Ascending aorta (tissue), 2 donors: ENCODE measurements at regions not wholly inside any gene's neighbourhood (a gene's known extent, or its start where the extent isn't known, plus 50 kb on each side); places are given as distances from the start of the nearest gene placed in this dataset.

Experiments used
- DNase-seq, 2 donors: peaks; one replicate each; pipeline ENCODE4 v3.0.0-alpha.2; 2019; ENCODE audit warnings: low spot score in 2 of 2
- H3K27ac ChIP-seq, 2 donors: fragments of 200-600 bp; sonication (generic); one replicate each; pipeline ENCODE4 v1.5.1; 2016 to 2017; ENCODE audit warnings: mild to moderate bottlenecking in 1 of 2
- H3K27me3 ChIP-seq: fragments of 200-600 bp; sonication (generic); one replicate; pipeline ENCODE4 v1.5.1; 2017
- H3K36me3 ChIP-seq, 2 donors: fragments of 200-600 bp; sonication (generic); one replicate each; pipeline ENCODE4 v1.5.1; 2016
- H3K4me1 ChIP-seq, 2 donors: fragments of 200-600 bp; sonication (generic); one replicate each; pipeline ENCODE4 v1.5.1; 2016 to 2017; ENCODE audit warnings: mild to moderate bottlenecking in 1 of 2
- H3K4me3 ChIP-seq, 2 donors: fragments of 200-600 bp; sonication (generic); one replicate each; pipeline ENCODE4 v1.5.1; 2016 to 2017; ENCODE audit warnings: mild to moderate bottlenecking in 1 of 2
- H3K9me3 ChIP-seq, 2 donors: fragments of 200-600 bp; sonication (generic); one replicate each; pipeline ENCODE4 v1.5.1; 2016
- intact Hi-C: fragments of 100-400 bp; cut with DNase I; formaldehyde crosslinking; loops from one replicate; pipeline ENCODE4 v1.15.1; 2023
- TF ChIP-seq, protein P1 (sequence below), 3 experiments: fragments of 200-600 bp in 2 of 3; fragments of 450-650 bp in 1 of 3; sonication (generic) in 2 of 3; IDR thresholded peaks; one replicate each; pipeline ENCODE4 v1.5.1; 2016 to 2019; ENCODE audit warnings: antibody characterized with exemption in 3 of 3, mild to moderate bottlenecking in 1 of 3, moderate library complexity in 1 of 3

DNA sequence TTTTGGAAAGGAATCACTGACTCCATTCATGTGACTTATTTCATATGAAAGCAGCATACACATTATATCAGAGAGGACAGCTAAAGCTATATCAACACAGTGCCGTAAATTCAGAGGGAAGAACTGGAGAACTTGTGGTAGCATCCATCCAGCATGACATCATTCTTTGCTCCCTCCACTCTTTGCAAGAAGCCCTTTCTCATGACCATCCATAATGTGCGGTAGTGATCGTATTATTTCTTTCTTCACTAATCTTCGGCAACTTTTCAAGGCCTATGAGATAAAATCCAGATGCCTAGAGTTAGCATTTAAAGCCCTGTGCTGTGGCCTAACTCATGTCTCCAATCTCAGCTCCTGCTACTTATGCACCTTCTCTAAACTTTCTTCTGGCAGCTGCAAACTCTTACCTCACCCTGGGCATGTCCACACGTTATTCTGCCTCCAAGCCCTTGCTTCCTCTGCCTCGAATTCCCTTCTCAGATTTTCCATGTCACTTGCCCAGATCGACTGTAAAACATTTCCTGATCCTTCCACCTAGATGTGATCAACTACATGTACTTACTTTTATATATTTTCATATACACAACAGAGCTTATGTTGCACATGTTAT lies 307.3 kb upstream of the SGCD start:
- H3K27me3 ChIP-seq = no peaks in the 10 kb centered on the region
- H3K9me3 ChIP-seq = no peaks in the 10 kb centered on the region
- no peak overlapping the region for H3K27ac ChIP-seq
- H3K36me3 ChIP-seq = no peaks in the 10 kb centered on the region
- DNase-seq = no peak
- TF ChIP-seq, protein P1, sequence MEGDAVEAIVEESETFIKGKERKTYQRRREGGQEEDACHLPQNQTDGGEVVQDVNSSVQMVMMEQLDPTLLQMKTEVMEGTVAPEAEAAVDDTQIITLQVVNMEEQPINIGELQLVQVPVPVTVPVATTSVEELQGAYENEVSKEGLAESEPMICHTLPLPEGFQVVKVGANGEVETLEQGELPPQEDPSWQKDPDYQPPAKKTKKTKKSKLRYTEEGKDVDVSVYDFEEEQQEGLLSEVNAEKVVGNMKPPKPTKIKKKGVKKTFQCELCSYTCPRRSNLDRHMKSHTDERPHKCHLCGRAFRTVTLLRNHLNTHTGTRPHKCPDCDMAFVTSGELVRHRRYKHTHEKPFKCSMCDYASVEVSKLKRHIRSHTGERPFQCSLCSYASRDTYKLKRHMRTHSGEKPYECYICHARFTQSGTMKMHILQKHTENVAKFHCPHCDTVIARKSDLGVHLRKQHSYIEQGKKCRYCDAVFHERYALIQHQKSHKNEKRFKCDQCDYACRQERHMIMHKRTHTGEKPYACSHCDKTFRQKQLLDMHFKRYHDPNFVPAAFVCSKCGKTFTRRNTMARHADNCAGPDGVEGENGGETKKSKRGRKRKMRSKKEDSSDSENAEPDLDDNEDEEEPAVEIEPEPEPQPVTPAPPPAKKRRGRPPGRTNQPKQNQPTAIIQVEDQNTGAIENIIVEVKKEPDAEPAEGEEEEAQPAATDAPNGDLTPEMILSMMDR (IDR thresholded peaks at IDR 0.05) = no peak
- intact Hi-C loops = no loop called here
- H3K4me3 ChIP-seq = no peak overlapping the region
- H3K4me1 ChIP-seq = no peaks in the 10 kb centered on the region

DNA sequence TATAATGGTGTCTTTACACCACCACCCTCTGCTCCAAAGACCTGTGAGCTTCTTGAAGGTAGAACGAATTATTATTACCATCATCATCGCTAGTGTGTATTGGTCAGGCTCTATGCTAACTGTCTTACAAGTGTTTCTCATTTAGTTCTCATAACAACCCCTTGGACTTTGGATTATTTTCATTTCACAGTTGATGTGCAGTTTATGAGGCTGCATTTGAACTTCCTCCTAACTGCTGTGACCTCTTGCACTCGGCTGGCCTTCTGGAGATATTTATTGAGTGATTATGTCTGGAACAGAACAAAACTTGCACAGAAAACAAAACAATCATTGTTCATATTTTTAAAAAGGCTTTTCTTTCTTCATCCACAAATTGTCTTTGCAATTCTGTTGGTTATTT lies 306.3 kb upstream of the SGCD start:
- intact Hi-C loops = no loop called here

DNA sequence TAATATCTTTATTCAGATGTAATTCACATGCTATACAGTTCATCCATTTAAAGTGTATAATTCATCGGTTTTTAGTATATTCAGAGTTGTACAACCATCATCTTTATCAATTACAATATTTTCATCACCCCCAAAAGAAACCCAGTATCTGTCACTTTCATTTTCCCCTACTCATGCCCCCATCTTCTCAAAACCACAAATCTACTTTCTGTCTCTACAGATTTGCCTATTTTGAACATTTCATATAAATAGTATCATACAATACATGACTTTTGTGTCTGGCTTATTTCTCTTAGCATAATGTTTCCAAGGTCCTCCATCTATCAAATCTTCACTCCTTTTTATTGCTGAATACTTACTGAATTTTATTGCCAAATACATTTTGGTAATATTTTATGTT lies 305.1 kb upstream of the SGCD start:
- Histone ChIP-seq H3K9me3 (no peaks in the 10 kb centered on the region), H3K4me1 (no peaks in the 10 kb centered on the region), H3K36me3 (no peaks in the 10 kb centered on the region), H3K27ac (no peak overlapping the region), H3K4me3 (no peak overlapping the region), H3K27me3 (no peaks in the 10 kb centered on the region)
- intact Hi-C loops = no loop called here
- no peak for DNase-seq
- TF ChIP-seq, protein P1 (IDR thresholded peaks at IDR 0.05) = no peak

More for the DNA sequence above, 306.3 kb upstream of the SGCD start:
- Histone ChIP-seq H3K4me3 (no peak overlapping the region), H3K9me3 (no peaks in the 10 kb centered on the region), H3K36me3 (no peaks in the 10 kb centered on the region), H3K27ac (no peak overlapping the region), H3K27me3 (no peaks in the 10 kb centered on the region), H3K4me1 (no peaks in the 10 kb centered on the region)
- no peak for DNase-seq
- TF ChIP-seq, protein P1 (IDR thresholded peaks at IDR 0.05) = no peak

DNA sequence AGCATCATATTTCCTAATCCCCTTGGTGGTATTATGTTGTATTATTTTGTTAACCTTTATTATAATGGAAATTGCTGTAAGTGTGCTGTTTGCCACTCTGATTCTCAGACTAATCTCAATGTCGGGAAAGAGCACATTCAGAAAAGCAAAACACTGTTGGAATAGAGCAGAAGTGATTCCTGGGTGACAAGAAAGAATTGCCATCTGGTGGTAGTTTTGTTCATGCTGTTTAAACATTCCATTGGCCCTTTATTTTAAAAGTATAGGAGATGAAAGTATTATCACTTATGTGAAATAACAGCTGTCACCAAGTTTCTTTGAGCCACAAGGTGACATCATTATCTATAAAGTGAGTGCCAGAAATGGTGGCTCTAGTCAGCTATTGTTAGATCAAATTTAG lies 301.3 kb upstream of the SGCD start:
- TF ChIP-seq, protein P1 (IDR thresholded peaks at IDR 0.05) = no peak
- intact Hi-C loops = no loop called here
- Histone ChIP-seq H3K4me1 (no peaks in the 10 kb centered on the region), H3K27me3 (no peaks in the 10 kb centered on the region), H3K4me3 (no peak overlapping the region), H3K27ac (no peak overlapping the region), H3K9me3 (no peaks in the 10 kb centered on the region), H3K36me3 (no peaks in the 10 kb centered on the region)
- DNase-seq = no peak

DNA sequence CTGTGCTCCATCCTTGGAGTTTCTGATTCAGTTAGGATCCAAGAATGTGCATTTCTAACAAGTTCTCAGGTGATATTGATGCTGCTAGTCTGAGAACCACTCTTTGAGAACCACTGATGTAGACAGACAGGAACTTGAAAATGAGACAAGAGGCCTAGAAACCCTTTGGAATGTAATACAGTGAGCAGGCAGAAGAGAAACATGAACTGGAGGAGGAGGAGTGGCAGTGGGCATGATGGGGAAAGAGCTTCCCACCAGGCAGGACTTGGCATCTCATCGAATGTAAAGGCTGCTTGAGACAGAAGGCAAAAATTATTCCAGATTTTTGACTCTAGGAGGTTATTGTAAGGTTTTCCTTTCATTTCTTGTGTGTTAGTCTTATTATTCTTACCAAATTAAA lies 295.8 kb upstream of the SGCD start:
- TF ChIP-seq, protein P1 (IDR thresholded peaks at IDR 0.05) = no peak
- Histone ChIP-seq H3K27me3 (no peaks in the 10 kb centered on the region), H3K36me3 (no peaks in the 10 kb centered on the region), H3K4me3 (no peak overlapping the region), H3K27ac (no peak overlapping the region), H3K4me1 (peaks cover 0 to 3% of the 10 kb centered on the region in 2 donors), H3K9me3 (no peaks in the 10 kb centered on the region)
- DNase-seq = no peak
- intact Hi-C loops = loop anchor here (10.0 kb wide), 1 partner anchor 154 kb away; no protein-coding TSS in a partner anchor

DNA sequence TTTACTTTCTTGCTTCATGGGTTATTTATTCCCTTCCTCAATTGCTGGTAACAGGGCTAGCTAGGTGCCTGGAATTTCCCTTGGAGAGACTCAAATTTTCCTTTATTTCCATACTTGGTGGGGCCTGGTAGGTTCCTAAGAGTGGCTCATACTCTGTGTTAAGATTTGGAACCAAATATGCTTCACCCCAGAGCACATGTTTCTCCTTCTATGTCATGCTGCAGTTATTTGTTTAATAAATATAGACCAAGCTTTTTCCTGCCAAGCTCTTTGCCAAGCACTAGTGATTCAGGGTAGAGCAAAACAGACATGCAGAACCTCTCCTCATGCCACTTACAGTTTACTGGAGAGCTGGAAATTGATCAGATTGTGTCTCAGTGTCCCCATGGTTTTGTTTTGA lies 290.3 kb upstream of the SGCD start:
- H3K4me1 ChIP-seq = peaks cover 0 to 3% of the 10 kb centered on the region in 2 donors
- TF ChIP-seq, protein P1 (IDR thresholded peaks at IDR 0.05) = no peak
- no peaks in the 10 kb centered on the region for H3K36me3 ChIP-seq
- intact Hi-C loops = loop anchor here (10.0 kb wide), 1 partner anchor 148 kb away; no protein-coding TSS in a partner anchor
- H3K9me3 ChIP-seq = peaks cover 0 to 17% of the 10 kb centered on the region in 2 donors
- no peak overlapping the region for H3K4me3 ChIP-seq
- H3K27me3 ChIP-seq = no peaks in the 10 kb centered on the region
- H3K27ac ChIP-seq = peak overlapping the region; percentile 81 to 87
- DNase-seq = no peak
